Stimulated activated CD4-positive, alpha-beta T cell treated with anti-CD3 and anti-CD28 coated beads, Interleukin-12 subunit alpha, Interleukin-12 subunit beta, amount 100 ng/mL, for 4 hours (primary cell): ENCODE measurements at regions not wholly inside any gene's neighbourhood (a gene's known extent, or its start where the extent isn't known, plus 50 kb on each side); places are given as distances from the start of the nearest gene placed in this dataset.

Experiments used
- DNase-seq: peaks from one replicate; pipeline ENCODE4 v3.0.0-alpha.2; 2020

DNA sequence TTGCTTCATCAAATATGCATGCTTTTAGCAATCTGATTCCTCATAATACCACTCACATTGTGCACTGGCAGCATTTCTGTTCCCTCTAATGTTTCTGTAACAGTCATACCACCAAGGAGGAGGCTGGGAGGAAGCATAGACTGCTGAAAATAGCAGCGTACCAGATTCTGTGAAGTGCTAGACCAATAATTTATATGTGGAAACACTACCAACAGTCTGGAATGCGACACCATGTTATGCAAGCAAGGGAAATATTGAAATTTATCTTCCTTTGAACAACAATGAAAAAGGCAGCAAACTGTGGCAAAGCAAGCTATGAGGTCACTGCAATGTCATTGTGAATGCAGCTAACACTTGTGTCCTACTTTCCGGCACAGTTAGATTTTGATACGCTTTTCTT lies 1388.0 kb downstream of the EFNB2 start:
- DNase-seq, result no peak

DNA sequence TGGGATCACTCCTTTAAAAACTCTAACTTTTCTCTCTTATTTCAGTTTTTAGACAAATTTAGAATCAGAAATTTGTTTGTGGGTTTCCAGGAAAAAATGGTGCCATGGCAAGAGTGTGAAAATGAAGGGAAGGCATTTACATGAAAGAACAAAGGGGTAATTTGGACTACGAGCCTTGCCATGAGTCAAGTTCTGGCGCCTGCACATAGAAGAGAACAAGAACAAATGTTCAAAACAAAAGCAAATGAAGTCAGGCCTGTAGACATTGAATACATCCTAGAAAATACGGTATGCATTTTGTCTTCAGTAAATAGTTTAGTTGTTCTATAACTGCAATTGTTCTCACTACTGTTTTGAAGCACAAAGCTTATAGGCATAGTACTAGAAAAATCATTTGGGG lies 1390.5 kb downstream of the EFNB2 start:
- DNase-seq, result no peak

DNA sequence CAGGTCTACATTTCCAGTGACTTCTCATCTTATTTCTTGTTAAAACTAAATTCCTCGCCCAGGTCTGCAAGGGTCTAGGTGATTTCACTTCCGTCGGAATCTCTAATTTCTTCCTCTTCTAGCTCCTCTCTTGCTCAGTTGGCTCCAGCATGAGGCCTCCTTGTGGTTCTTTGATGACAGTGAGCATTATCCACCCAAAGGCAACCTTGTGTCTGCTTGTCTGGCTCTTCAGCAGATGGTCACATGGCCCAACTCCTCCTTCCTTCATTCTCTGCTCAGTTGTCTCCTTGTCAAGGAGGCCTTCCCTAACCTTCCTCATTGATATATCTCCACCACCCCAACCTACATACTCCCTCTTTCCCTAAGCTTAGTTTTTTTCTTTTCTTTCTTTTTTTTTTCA lies 1391.4 kb downstream of the EFNB2 start:
- no peak for DNase-seq

DNA sequence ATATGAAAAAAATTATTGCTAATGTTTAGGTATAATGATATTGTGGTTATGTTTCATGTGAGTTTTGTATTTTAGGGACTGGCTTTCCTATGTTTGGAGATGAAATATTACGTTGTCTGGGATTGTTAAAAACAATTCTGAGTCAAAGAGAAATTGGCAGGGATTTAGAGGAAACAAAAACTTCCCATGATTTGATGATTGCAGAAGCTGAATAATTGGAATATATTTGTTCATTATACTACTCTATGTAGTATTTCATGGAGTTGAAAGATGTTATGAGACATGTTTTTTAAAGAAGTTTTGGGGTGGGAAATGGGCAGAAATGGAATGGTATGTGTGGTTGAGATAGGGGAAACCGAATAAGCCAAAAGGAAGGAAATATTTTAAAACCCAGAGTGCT lies 1392.9 kb downstream of the EFNB2 start:
- DNase-seq, result no peak

DNA sequence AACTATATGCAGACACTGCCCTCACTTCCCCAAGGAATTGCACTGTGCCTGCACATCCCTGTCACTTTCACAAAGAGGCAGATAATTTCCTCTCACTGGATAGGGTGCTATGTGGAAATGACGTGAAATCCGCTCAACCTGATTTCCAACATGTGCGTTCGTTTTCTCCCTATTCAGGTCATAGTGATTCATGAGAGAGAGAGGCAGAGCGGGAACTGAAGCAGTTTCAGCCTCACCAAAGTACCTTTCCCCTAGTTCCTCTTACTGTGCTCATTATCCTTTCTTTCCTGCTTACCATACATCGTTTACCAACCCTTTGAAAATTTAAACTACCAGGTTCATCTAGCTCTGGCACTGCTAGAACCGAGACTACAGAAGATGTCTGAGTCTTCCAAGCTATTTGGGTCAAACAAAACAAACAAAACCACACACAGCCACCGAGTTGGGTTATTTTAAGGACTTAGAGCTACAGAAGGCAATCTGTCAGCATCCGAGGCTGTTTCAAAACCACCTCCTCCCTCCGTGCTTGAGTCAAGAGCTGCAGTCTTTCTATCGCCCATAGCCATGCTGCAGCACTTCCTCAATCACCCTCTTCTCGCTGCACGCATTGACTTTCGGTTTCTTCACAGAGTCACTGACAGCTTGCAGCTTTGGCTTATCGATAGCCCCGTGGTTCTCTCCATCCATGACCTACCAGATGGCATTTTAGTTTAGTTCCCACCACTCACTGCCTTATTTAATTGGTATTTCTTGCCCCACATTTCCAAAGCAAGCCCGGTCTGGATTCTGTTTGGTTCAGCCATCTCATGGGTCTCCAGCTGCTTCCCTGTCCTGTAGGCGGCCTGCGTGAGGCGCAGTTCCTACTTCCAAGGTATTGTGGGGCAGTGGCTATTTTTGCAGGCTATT lies 1395.8 kb downstream of the EFNB2 start:
- peak; percentile 25 for DNase-seq

DNA sequence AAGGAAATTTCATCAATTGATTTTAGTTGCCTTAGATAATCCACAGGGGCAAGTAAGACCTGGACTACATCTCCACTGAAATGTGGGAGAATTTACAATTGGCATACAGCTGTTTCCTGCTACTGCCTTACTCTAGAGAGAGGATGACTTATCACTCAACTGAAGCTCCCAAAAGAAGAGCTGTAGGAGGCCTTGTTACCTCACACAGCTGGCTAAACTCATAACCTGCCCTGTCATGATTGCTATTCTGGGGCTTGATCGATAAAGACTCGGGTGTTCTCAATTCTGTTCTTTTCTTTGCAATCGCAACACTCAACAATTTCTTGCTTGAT lies 1396.4 kb downstream of the EFNB2 start:
- no peak for DNase-seq

DNA sequence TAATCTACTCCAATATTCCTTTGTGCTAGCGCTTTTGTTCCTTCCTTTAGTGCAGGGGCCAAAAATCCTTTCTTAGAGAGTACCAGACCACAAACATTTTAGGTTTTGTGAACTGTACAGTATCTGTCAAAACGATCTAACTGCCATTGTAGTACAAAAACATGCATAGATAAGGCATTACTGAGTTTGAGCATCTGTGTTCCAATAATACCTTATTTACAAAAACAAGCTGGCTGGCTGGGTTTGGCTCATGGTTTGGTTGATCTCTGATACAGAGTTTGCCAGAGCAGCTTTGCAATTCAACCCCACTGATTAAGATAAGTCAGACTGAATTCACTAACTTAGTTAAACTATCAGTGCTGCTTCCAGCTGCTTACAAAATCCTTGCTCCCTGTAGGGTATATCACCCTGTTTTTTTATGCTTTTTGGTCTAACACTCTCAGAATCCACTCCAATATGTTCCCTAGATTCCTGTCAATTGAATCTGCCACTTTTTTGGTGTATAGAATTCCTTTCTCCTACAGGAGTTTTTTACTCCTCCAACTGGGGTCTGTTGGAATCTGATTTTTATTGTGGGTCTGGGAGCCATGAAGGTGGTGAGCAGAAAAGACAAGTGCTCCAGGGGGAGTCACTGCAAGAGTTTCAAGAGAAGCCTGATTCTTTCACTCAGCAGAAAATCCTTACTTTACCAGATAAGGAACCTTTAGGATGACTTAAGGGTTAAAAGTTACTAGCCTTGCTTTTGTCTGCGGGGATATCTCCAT lies 1399.4 kb downstream of the EFNB2 start:
- DNase-seq, result no peak

DNA sequence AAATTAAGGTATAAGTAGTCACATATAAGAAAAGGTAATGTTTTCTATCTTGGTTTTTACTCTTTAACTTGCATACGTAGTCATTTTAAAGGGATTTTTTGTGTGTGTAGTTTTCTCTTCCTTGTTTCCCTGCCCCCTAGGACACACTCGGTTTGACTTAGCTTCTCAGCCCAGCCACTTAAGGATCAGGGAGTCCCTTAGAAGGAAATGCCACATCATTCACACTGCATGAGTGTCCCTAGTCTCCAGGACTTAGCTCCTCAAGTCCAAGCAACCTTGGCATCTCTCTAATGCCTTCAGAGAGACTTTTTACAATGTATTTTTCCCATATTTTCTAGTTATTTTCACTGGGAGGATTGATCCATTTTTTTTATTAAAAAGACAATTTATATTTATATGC lies 1407.7 kb downstream of the EFNB2 start:
- no peak for DNase-seq

DNA sequence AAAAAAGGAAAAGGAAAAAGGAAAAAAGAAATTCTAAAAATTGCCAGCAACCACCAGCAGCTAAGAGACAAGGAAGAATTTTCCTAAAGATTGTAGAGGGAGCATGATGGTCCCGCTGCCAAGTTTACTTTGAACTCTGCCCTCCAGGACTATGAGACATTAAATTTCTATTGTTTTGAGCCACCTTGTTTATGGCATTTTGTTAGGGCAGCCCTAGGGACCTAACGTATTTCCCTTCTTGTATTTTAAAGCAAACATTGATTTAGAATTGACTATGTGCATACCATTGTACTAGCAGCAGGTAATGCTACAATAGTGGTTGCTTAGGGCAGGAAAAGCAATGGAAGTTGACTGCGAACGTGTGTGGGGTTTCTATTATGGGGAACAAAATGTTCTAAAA lies 1414.2 kb downstream of the EFNB2 start:
- no peak for DNase-seq

DNA sequence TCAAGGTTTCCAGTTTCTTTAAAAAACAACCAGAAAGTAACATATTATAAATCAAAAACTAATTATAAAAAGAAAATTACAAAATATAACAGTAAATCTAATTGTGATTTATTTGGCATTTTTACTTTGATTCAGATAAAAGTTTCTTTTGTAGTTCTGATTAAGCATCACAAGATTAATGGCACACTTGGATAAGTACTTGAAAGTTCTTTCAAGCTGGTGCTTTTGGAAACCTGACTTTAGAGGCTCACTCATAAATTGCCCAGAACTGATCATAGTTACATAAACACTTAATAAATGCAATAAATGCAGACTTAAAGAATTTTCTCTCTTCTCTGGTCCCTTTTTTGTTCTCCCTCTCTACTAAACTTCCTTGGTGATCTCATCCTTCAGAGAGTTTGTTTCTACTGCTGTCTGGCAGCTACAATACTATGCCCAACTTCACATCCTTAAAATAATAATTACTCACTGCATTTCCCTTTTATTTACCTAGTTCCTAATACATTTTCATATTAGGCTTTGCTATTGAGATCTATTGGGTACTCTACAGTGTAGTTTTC lies 1417.0 kb downstream of the EFNB2 start:
- no peak for DNase-seq

DNA sequence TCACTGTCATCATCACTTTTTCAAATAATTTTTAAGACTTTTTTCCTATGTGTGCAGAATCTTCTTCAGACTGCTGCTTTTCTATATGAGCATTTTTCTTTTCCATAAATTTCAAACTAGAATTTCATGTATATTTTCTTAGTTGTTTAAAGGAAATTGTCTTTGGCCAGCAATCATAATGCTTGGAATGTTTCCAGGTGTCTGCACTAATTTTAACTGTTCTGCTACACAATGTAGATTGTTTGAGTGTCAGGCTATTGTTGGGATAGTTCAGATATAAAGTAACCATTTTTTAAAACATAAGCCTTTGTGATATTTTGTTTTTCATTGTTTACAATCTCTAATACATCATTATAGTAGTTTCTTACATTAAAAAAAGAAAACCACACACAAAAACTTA lies 1418.5 kb downstream of the EFNB2 start:
- no peak for DNase-seq

DNA sequence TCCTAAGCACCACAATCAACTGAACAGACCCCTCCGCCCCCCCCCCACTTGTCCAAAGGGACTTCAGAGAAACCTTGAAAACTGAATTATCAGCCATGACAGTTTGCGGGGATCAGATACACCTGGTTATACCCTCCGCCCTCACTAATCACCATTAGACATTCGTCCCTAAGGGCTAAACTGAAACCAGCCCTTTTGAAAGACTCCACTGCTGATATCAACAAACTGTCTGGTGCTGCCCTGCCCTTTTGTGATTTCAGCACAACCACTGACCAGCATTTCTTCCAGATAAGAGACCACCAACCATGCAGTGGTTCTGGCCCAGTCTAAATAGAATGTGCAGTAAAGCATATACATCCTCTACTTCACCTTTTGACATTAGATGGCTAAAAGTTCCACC lies 1422.9 kb downstream of the EFNB2 start:
- no peak for DNase-seq

DNA sequence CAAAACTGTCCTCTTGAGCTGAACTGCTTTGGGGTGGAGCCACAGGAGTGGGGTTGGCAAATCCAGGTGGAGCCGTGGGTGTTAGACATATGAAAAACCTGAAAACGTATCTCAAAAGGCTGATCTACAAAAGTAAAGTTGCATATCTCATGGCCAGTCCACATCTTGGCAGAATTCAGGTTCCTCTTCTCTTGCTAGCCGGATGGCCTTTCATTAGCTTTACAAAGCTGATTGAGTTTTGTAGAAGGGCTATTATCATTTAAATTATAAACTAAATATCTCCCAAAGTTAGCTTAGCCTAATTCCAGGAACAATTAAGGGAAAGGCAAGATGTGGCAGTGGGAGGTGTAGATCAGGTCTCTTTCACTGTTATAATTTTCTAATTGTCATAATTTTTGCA lies 1427.7 kb downstream of the EFNB2 start:
- no peak for DNase-seq

DNA sequence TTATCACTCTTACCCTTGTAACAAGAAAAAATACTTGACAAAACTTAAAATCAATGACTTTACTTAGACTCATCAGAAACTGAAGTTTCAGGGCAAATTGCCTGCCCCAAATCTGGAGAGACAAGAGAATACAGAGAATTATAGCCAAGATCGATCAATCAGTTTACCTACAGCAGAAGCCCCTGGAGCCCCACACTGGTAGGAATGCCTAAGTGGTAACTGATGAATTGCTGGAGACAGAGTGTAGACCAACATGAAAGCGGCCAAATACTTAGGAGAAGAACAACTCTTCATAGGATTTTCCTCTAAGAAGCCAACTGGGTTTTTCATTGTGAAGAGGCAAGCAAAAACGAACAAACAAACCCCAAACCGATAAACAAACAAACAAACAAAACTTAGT lies 1430.0 kb downstream of the EFNB2 start:
- DNase-seq, result no peak

DNA sequence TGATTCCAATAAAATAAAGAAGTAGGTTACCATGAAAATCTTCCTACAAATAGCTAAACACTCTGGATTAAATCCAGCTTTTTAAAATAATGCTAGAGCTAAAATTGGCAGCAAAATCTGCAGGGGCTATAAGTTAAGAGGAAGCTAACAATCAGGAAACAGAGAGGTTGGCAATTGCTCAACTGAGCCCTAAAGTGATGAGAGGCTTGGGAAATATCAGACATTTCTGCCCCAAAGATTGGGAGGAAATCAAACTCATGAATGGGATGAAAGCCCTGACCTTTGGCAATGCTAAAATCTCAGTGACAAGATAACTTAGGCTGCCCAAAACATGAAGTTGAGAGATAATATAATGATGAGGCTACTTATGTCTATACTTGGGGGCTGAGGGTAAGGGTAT lies 1437.9 kb downstream of the EFNB2 start:
- no peak for DNase-seq

DNA sequence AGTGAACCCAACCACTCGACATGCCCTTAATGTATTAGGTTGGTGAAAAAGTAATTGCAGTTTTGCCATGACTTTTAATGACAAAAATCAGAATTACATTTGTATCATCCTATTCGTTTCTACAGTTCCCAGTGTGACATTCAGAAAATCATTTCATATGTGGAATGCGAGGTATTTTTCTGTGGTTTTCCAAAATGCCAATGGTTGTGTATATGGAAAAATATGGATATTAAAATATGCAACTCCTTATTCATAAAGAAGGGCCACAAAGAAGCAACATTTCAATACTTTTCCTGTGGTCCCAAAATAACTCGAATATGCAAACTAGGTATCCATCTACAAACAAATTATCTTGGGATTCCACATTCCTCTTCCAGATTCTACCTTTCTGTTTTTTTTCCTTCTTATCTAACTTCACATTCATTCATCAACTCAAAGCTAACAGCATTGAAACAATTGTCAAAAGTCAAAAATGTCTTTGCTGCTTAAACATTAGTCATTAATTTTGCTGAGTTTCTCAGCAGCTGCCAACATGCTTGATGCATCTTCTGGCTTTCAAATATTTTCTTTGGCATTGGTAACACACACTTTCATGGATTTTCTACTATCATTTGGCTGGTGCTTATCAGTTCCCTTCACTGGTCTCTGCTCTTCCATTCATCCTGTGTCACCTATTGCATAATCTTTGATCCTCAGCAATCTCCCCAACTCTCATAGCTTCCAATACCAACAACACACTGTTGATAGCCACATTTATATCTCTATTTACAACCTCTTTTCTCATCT lies 1445.4 kb downstream of the EFNB2 start:
- no peak for DNase-seq

DNA sequence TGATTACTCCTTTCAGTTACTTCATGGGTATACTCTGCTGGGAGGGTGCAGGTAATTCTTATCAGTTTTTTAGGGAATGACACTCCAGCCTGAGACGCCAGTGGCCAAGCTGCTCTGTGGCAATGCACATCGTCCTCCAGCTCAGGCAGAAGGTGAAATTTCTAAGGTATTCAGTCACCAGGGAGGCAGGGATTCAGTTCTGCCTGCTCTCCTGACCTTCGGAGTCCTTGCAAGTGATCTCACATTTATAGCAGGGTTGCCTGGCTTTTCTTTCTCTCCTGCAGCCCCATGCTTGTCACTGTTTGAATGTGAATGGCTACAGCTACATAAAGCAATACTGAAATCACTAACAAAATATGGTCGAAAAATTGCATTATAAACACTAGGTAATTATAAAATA lies 1447.5 kb downstream of the EFNB2 start:
- DNase-seq, result no peak

DNA sequence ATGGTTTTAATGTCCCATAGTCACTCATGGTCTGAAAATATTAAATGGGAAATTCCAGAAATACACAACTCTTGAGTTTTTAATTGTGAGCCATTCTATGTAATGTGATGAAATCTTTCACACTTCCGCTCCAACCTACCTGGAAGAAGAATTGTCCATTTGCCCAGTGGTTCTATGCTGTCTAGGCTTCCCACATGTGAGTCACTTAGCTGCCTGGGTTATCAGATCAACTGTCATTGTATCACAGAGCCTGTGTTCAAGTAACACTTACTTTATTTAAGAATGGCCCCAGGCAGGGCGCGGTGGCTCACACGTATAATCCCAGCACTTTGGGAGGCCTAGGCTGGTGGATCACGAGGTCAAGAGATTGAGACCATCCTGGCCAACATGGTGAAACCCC lies 1450.5 kb downstream of the EFNB2 start:
- no peak for DNase-seq

DNA sequence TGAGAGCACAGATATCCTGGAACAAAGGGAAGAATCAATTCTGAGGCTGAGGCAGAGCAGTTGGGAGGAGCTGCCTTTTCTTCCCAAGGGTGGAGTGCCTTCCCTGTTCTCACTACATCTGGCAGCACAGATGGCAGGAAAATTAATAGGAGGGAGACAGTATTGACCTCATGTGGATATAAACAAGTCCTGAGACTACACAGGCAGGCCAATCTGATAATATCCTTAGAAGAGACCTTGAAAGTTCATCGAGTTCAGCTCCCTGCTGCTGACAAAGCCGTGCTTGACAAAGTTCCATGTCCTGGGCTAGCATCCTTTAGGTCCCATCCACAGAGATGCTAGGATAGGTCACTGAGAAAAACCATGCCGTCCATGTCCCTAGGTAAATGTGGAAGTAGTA lies 1451.5 kb downstream of the EFNB2 start:
- no peak for DNase-seq

DNA sequence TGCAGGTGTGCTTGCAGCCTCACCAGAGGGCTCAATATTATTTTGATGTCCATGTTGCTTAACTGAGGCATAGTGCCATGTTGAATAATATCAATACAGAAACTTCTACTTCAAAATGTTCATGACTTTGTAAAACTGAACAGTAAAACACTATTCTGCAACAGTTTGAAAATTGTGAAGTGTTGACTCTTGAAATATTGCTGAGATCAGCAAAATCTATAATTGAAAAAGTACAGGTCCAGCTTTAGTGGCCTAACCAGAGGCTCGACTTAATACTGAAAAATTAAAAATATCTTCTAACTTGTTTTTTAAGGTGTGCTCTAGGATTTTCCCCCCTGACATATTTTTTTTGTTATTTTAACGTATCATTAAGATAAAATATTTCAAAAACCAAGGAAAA lies 1460.7 kb downstream of the EFNB2 start:
- DNase-seq, result no peak

DNA sequence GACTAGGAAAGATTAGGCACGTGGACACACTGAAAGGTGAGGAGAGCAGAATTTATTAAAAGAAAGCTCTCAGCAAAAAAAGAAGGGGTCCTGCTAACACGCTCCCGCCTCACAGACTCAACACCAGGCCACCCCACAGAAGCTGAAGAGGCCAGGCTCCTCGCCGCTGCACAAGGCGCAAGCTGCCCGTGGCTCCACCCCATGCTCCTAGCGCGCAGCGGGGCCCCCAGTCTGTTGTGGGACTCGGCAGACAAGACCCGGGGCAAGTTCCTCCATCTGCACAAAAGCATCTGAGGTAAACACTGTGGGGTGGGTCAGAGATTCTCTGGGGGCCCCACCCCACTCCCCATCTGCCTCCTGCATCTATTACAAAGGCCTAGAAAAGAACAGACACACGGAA lies 1462.4 kb downstream of the EFNB2 start:
- DNase-seq, result no peak

DNA sequence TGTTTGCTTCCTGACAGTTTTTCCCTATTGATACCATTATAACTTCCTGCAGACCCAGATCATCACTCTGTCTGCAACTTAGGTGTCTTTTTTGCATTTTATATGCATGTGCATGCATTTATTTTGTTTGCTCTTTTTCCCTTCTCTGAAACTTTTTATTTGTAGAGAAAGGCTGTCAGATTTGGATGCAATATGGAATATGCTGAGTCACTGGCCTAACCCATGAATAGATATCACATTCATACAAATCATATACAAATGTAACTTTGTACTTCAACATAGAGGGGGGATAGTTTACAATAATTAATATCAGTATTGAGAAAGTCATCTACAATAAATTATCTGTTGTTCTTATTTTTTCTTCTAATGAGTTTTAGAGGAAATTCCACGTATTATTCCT lies 1465.0 kb downstream of the EFNB2 start:
- no peak for DNase-seq

DNA sequence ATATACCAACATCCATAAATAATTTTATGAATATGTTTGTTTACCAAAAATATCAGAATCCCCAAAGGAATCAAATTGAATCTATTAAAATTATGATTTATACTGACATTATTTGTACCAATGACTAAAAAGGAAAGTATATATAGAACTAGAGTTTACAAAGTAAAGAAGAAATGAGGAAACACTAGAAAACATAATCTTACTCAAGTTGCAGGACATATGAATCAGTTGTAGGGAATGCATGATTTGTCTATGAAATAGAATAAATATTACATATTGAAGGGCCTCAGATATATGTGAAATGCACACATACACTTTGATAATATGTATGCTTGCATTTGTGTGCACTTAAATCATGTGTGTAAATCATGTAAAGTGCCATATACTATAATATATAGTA lies 1466.4 kb downstream of the EFNB2 start:
- DNase-seq, result no peak
